ENCODE measurements at regions not wholly inside any gene's neighbourhood (a gene's known extent, or its start where the extent isn't known, plus 50 kb on each side); places are given as distances from the start of the nearest gene placed in this dataset.
A peak's percentile ranks its signal among the peaks of the same experiment; 100 is the strongest.

GRCh38 chr5:58074717-58075116 lies 385.2 kb downstream of the PLK2 start:
- 69 to 72% methylated on average over 7 of the region's 7 CpGs for WGBS, 2 donors (ENCODE audit: low coverage in 1 of 2)
- Histone ChIP-seq H3K27ac (no peak overlapping the region), H3K36me3 (no peaks in the 10 kb centered on the region), H3K4me3 (no peak overlapping the region), H3K4me1 (peaks cover 0 to 6% (median 0%) of the 10 kb centered on the region in 3 donors), H3K9me3 (no peaks in the 10 kb centered on the region), H3K27me3 (no peaks in the 10 kb centered on the region)
- TF ChIP-seq POLR2AphosphoS5 (IDR thresholded peaks at IDR 0.05) (no peak), POLR2A (IDR thresholded peaks at IDR 0.05) (no peak), EP300 (IDR thresholded peaks at IDR 0.05) (no peak), CTCF (IDR thresholded peaks at IDR 0.05) (no peak)
- ATAC-seq: no peak

- ATAC-seq: no peak
- TF ChIP-seq POLR2A (IDR thresholded peaks at IDR 0.05) (no peak), EP300 (IDR thresholded peaks at IDR 0.05) (no peak), CTCF (IDR thresholded peaks at IDR 0.05) (no peak), POLR2AphosphoS5 (IDR thresholded peaks at IDR 0.05) (no peak)
- H3K36me3 ChIP-seq: no peaks in the 10 kb centered on the region
- 61 to 69% methylated on average over 4 of the region's 4 CpGs for WGBS, 2 donors (ENCODE audit: low coverage in 1 of 2)
- H3K4me3 ChIP-seq: no peak overlapping the region
- H3K27ac ChIP-seq: no peak overlapping the region
- no peaks in the 10 kb centered on the region for H3K27me3 ChIP-seq
- peaks cover 0 to under 1% (median 0%) of the 10 kb centered on the region in 3 donors for H3K9me3 ChIP-seq
- H3K4me1 ChIP-seq: peaks cover 0 to 6% (median 0%) of the 10 kb centered on the region in 3 donors
Measured at GRCh38 chr5:58074222-58074621, 385.7 kb downstream of the PLK2 start.

GRCh38 chr5:58073243-58073642 lies 386.6 kb downstream of the PLK2 start:
- TF ChIP-seq EP300 (IDR thresholded peaks at IDR 0.05): no peak
- TF ChIP-seq POLR2AphosphoS5 (IDR thresholded peaks at IDR 0.05): no peak
- TF ChIP-seq CTCF (IDR thresholded peaks at IDR 0.05): no peak
- no peak for TF ChIP-seq POLR2A (IDR thresholded peaks at IDR 0.05)
- H3K9me3 ChIP-seq: peaks cover 0 to 5% (median 0%) of the 10 kb centered on the region in 3 donors
- peaks cover 0 to 6% (median 0%) of the 10 kb centered on the region in 3 donors for H3K4me1 ChIP-seq
- ATAC-seq: peak; percentile 19
- no peaks in the 10 kb centered on the region for H3K27me3 ChIP-seq
- no peak overlapping the region for H3K4me3 ChIP-seq
- whole genome bisulfite sequencing, 2 donors (ENCODE audit: low coverage in 1 of 2): 66 to 73% methylated on average over 2 of the region's 2 CpGs
- H3K27ac ChIP-seq: no peak overlapping the region
- H3K36me3 ChIP-seq: no peaks in the 10 kb centered on the region

- ATAC-seq: no peak
- H3K27ac ChIP-seq: peak overlapping the region in 1 of 4 donors; percentile 20
- WGBS, 2 donors (ENCODE audit: low coverage in 1 of 2): 36 to 40% methylated on average over 6 of the region's 6 CpGs
Measured at GRCh38 chr5:58072300-58072965, 387.5 kb downstream of the PLK2 start.

More at GRCh38 chr5:58072300-58072965, 387.5 kb downstream of the PLK2 start:
- no peaks in the 10 kb centered on the region for H3K36me3 ChIP-seq
- peaks cover 0 to 5% (median 0%) of the 10 kb centered on the region in 3 donors for H3K9me3 ChIP-seq
- H3K27me3 ChIP-seq: no peaks in the 10 kb centered on the region
- no peak overlapping the region for H3K4me3 ChIP-seq
- TF ChIP-seq EP300 (IDR thresholded peaks at IDR 0.05) (no peak), POLR2AphosphoS5 (IDR thresholded peaks at IDR 0.05) (no peak), CTCF (IDR thresholded peaks at IDR 0.05) (no peak), POLR2A (IDR thresholded peaks at IDR 0.05) (no peak)
- no peaks in the 10 kb centered on the region for H3K4me1 ChIP-seq
